CD4-positive, alpha-beta T cell treated with Interleukin-15 for 4 hours (primary cell): ENCODE measurements at regions not wholly inside any gene's neighbourhood (a gene's known extent, or its start where the extent isn't known, plus 50 kb on each side); places are given as distances from the start of the nearest gene placed in this dataset.

Experiments
- DNase-seq: peaks from one replicate; pipeline ENCODE4 v3.0.0-alpha.2; 2020; ENCODE audit warnings: low spot score

DNA sequence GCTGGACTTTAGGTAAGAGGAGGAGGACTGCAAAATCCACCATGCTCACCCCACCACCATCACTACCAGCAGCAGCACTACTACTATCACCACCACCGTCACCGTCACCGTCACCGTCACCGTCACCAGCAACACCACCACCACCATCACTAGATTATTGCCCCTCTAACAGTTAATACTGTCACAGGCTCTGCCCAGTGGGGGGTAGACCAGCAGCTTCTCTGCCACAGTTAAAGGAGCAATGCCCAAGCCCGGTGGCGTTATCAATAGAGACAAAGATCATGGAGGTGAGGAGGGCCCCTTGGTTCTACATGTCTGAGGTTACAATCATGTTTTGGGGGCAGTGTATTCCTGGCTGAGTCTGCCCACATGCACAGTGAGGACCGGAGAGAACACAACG, 184.4 kb upstream of the DYNLRB2 start:
- no peak for DNase-seq

DNA sequence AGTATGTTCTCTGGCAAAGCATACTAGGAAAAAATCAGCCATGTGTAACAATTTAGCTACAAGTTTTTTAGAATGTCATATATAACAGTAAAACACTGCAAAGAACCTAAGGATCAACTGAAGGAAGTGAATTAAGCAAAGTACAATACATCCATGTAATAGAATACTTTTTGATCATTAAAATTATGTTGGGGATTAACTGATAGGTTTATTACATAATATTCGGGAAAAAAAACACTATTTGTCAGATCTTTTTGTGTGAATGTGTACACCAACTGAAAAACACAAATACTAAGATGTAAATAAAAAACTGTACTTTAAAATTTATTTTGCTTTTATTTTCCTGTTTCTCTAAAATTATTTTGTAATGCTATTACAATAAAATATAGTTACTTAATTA, 185.5 kb upstream of the DYNLRB2 start:
- DNase-seq, result no peak

- DNase-seq, result no peak
Measured at GRCh38 chr16:80350061-80350460, 190.7 kb upstream of the DYNLRB2 start.

DNA sequence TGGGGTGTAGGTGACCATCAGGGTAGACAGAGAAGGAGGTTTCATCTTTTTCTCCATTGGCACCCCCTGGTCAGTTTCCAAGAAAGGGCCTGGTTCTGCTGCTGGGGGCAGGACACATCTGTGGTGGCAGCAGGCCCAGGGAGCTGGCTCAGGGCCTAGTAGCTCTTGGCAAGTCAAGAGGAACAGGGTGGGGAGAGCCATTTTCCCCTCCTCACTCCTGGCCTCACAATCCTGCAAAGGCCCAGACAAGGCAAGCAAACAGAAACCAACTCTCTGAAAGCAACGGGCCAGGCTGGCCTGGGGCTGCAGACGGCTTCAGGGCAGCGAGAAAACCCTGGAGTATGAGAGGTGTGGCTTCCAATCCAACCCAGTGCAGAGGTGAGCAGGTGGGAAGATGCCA, 192.9 kb upstream of the DYNLRB2 start:
- DNase-seq, result no peak

GRCh38 chr16:80347002-80347401, 193.8 kb upstream of the DYNLRB2 start:
- DNase-seq, result no peak

DNA sequence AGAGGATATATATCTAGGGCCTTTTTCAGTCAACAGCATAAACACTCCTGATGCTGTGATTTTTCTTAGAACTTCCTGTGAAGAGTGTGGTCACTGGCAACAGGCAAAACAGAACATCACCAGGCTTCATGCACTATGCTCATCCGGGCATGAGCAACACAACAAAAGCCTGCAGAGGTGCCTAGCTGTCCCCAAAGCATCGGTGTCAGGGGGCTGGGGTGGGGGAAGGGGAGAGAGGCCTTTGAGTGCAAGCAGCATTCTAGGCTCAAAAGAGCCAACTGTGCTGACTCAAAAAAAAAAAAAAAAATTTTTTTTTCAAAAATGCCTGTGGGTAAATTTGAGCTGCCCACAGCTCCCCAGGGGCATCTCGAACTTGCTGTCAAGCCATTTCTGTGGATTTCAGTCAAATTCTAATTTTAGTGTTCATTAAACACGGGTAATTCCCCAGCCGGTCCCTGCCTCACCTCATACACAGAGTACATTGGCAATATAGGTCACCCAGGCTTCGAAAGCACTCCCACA, 194.6 kb upstream of the DYNLRB2 start:
- DNase-seq, result no peak

DNA sequence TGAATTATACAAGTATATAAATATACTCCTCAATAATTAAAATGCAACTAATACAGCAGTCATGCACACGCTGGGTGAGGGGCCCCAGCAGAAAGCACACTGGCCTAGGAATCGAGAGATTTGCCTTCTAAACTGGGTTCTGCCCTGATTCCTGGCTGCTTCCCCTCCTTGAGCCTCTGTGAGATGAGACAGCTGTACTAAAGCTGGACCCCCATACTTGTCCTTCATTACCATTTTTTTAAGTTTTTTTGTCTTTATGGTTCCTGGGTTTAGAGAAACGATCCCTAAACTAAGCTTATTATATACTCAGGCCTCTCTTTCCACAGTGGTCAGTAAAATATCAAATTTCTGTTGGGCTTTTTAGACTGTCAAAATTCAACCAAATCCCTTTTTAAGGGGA, 195.1 kb upstream of the DYNLRB2 start:
- DNase-seq, result no peak

- no peak for DNase-seq
Measured at GRCh38 chr16:80344570-80344969, 196.2 kb upstream of the DYNLRB2 start.

DNA sequence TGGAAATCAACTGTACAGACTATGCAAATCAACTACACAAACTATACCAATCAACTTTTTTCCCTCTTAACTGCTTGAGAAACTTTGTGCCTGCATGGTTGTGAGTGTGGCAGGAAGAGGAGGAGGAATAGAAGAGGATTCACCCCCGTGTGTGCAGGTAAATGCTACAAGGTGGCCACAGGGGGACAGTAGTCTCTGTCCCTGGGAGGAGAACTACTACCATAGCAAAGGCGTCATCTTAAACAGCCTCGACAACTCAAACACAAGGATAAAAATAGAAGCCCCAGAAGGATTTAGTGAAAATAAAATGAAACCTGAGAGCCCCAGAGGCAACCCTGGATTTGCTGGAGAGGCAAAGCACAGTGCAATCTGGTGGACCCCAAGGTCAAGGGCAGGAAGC, 199.5 kb upstream of the DYNLRB2 start:
- no peak for DNase-seq

DNA sequence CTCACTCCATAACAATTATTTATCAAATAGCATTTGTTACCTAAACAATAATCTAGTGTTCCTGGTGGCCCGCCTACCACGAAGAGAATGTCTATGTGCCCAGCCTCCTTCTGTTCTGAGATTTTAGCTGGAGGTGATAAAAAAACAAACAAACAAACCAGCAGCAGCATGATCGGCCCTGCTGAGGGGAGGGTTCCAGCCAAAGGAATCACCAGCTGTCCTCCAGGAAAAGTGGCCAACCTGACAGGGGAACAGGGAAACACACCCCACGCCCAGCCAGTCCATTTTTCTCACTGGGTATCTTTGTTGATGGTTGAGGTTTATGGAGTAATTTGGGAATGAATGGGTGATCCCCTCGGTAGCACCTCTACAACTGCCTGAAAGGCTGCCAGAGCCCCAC, 203.0 kb upstream of the DYNLRB2 start:
- DNase-seq, result no peak

DNA sequence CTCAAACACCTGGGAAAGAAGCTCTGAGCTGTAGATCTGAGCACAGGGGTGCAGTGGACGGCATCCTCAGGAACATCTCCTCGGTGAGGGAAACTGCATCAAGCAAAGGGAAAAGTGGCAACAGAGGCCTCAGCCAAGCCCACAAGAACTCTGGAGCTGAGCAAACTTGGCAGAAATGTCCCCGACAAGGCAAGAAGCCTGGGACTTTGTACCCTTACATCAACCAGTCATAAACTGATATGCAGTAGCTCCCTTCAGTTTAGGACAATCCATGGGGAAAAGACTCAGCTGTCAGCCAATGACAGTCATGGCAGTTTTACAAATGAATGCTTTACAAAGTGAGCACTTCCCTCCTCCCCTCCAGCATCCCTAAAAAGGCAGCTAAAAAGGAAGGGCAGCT, 210.0 kb upstream of the DYNLRB2 start:
- DNase-seq, result no peak

GRCh38 chr16:80330150-80330549, 210.6 kb upstream of the DYNLRB2 start:
- no peak for DNase-seq

DNA sequence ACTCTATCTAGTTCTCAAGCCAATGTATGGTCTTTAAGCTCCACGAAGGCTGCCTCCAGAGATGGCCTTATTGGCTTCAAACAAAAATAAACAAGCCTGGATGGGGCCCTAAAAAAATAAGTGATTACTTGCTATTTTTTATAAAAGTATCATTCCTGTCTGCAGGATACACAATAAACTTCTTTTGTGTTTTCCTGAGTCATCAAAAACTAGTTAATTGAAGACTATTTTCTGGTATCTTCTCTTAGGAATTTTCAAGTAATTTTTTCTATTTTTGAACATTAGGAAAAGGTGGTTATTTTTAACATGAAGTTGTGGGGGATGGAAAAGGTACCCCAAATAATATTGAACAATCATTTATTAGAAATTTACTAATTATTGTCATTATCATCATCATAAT, 213.1 kb upstream of the DYNLRB2 start:
- DNase-seq, result no peak

DNA sequence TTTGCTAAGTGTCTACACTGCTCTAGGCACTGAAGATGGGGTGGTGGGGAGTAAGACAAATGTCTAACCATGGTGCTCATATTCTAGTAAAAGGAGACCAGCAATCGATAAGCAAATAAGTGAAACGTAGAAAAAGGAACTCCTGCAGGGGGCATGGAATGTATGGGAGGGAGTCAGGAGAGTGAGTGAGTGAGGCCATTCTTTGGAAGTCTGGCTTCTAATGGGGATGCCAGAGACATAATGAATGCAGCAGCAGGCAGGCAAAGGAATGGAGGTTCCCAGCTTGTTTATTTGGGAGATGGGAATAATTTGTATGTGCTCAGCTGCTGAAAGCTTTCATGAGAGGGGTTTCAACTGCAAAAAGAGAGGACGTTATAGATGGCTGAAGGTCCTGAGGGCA, 216.4 kb upstream of the DYNLRB2 start:
- DNase-seq, result no peak

DNA sequence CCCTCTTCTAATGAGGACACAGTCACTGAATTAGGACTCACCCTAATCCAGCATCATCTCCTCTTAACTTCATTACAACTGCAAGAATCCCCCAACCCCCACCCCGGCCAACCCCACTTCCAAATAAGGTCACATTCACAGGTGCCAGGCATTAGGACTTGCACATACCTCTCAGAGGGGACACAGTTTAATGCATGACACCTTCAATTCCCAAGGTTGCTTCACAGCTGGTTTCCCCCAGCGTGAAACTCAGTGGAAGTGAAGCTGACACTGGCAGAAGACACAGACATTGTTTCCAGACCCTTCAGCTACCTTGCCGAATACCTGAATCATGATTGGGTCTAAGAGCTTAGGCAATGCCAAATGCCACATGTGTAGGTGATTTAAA, 217.0 kb upstream of the DYNLRB2 start:
- DNase-seq, result no peak

- no peak for DNase-seq
Measured at GRCh38 chr16:80323187-80323807, 217.5 kb upstream of the DYNLRB2 start.

- no peak for DNase-seq
Measured at GRCh38 chr16:80319181-80319580, 221.6 kb upstream of the DYNLRB2 start.

- no peak for DNase-seq
Measured at GRCh38 chr16:80318107-80318506, 222.7 kb upstream of the DYNLRB2 start.

DNA sequence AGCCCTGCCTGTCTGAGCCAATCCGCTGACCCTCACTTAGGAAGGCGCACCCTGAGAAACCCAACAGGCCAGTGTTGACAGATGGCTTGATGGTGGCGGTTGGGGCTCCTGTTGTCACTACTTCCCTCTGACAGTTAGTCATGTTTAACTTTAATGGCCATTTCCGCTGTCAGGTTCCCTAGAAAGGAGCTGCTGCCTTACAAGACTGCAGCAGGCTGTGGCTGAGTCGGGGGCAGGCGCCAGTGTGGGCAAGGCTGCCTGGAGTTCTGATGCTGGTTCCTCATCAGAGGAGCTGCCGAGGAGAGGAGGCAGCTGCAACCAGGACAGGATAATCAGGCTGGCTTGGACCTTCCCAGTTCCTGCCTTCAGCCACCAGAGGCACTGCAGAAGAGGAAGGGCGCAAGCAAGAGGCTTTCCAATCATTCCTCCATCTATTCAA, 223.2 kb upstream of the DYNLRB2 start:
- DNase-seq, result no peak

GRCh38 chr16:80317116-80317515, 223.7 kb upstream of the DYNLRB2 start:
- no peak for DNase-seq

DNA sequence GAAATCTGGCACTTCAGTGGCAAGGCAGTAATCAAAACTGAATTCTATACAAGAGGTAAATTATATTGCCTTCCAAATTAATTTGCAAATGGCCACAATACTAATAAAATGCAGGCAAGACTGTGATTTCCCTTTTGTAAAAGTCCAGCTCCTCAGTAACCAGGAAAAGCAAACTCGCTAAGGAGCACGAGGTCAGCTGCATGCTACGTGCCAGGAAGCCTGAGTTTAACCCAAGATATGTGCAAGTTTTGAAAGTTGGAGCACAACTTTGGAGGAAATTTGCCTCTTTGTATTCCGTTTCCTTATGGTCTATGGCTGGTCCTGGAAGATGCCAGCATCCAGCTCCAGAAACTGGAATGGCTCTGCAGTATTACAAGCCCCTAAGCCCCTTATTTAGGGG, 226.8 kb upstream of the DYNLRB2 start:
- DNase-seq, result no peak

GRCh38 chr16:80309178-80309577, 231.6 kb upstream of the DYNLRB2 start:
- no peak for DNase-seq

DNA sequence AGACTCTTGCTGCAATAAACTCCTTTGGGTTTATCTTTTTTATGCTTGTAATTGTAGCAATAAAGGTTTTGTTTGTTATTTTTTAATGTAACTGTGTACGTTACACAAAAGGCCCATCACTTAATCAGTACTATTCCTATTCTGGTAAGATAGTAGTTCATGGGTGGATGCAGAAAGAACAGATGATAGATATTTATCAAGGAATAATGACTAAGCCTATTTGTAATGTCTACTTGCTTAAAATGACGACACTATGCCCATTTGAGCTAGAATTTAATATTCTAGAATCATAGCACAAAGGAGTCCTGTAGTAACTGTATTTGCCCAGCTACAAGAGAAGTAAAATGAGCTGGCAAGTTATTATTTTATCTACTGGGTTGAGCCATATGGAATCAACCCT, 235.4 kb upstream of the DYNLRB2 start:
- DNase-seq, result no peak

DNA sequence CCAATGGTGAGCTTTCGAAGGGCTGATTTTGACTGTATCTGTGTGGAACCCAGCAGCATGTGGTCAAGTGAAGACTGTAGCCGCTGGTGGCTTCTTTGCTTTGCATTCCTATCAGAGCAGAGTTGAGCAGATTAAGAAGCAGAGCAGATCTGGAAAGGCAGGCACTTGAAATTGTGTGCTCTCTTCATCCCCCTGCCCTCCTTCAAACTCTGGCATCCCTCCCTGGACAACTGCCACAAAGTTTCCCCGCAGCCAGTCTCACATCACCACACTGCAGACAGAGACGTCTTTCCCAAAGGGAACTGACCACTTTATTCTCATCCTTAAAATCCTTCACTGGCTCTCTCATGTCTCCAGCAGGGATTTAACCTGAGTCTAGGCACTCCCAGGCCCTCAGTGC, 237.1 kb upstream of the DYNLRB2 start:
- DNase-seq, result no peak

DNA sequence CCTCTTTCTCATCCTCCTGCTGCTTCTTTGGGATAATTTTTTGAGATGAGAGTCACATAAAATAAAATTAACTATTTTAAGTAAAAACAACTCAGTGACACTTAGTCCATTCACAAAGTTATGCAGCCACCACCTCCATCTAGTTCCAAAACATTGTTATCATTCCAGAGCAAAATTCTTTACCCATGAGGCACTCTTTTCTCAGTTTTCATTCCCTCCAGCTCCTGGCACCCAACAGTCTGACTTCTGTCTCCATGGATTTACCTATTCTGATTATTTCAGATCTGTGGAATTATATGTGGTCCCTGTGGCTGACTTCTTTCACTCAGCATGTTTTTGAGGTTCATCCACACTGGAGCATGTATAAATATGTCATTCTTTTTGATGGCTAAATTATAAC, 239.9 kb upstream of the DYNLRB2 start:
- no peak for DNase-seq
